ENCODE measurements at regions not wholly inside any gene's neighbourhood (a gene's known extent, or its start where the extent isn't known, plus 50 kb on each side); places are given as distances from the start of the nearest gene placed in this dataset.

DNA sequence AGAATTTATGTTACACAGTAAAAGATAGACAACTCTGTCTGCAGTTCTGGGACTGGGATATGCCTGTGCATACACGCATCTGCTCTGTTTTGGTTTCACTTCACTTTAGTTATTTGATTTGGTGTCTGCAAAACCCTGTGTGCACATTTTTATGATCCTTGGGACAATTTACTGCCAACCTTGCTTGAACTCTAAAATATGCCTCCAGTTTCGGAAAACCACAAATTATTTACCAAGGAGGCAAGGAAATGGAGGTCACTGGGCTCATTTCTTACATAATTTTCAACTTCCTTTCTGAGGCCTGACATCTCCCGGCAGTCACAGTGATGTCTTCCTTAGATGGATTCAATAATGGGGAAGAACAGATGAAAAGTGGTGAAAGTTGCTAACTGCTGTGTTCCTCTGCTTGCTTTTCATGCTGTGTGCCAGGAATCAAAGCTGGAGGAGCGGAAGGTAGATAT, 61.2 kb upstream of the TAF11L2 start:
- no peaks in the 10 kb centered on the region for H3K9me3 ChIP-seq
- in situ Hi-C loops (cut with MboI; ENCODE audit: low sequenced_read_pairs), result no loop called here
- H3K36me3 ChIP-seq (replicated peaks), result no peaks in the 10 kb centered on the region
- peaks cover 8% of the 10 kb centered on the region for H3K27me3 ChIP-seq (ENCODE audit: low read depth)
- H3K4me3 ChIP-seq, result no peak overlapping the region
- H3K4me1 ChIP-seq, result no peaks in the 10 kb centered on the region
- DNase-seq (ENCODE audit: low spot score in 2 of 2), result no peak

- no peak for DNase-seq (ENCODE audit: low spot score in 2 of 2)
These were observed 60.0 kb upstream of the TAF11L2 start for GRCh38 chr5:17438027-17438426.

DNA sequence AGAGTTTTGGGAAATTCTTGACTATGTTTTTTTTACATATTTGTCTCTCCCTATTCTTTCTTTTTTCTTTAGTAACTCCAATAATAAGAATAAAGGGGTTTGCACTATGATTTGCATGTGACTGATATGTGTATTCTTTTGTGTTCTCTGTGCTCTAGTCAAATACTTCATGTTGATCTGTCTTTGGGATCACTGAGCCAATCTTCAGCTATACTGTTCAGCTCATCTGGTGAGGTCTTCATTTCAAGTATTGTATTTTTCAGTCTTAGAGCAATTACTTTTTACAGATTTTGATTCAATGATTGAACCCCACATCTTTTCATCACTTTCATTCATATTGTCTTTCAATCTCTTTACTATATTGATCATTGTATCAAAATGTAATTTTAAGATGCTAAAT, 58.1 kb upstream of the TAF11L2 start:
- DNase-seq (ENCODE audit: low spot score in 2 of 2), result no peak
- in situ Hi-C loops (cut with MboI; ENCODE audit: low sequenced_read_pairs), result no loop called here
- H3K4me1 ChIP-seq, result no peaks in the 10 kb centered on the region
- no peaks in the 10 kb centered on the region for H3K36me3 ChIP-seq (replicated peaks)
- H3K27me3 ChIP-seq (ENCODE audit: low read depth), result peaks cover 18% of the 10 kb centered on the region
- H3K9me3 ChIP-seq, result no peaks in the 10 kb centered on the region
- no peak overlapping the region for H3K4me3 ChIP-seq

More at GRCh38 chr5:17438027-17438426, 60.0 kb upstream of the TAF11L2 start:
- Histone ChIP-seq H3K4me1 (no peaks in the 10 kb centered on the region), H3K4me3 (no peak overlapping the region), H3K27me3 (ENCODE audit: low read depth) (peaks cover 11% of the 10 kb centered on the region), H3K36me3 (replicated peaks) (no peaks in the 10 kb centered on the region), H3K9me3 (no peaks in the 10 kb centered on the region)
- in situ Hi-C loops (cut with MboI; ENCODE audit: low sequenced_read_pairs), result no loop called here

- DNase-seq (ENCODE audit: low spot score in 2 of 2), result no peak
- no peak overlapping the region for H3K4me3 ChIP-seq
- no peaks in the 10 kb centered on the region for H3K9me3 ChIP-seq
- no peaks in the 10 kb centered on the region for H3K4me1 ChIP-seq
- in situ Hi-C loops (cut with MboI; ENCODE audit: low sequenced_read_pairs), result no loop called here
- H3K27me3 ChIP-seq (ENCODE audit: low read depth), result peaks cover 18% of the 10 kb centered on the region
- no peaks in the 10 kb centered on the region for H3K36me3 ChIP-seq (replicated peaks)
These were observed 57.3 kb upstream of the TAF11L2 start for GRCh38 chr5:17440766-17441165.

GRCh38 chr5:17441351-17441750, 56.7 kb upstream of the TAF11L2 start:
- Histone ChIP-seq H3K36me3 (replicated peaks) (no peaks in the 10 kb centered on the region), H3K4me1 (no peaks in the 10 kb centered on the region), H3K27me3 (ENCODE audit: low read depth) (peaks cover 15% of the 10 kb centered on the region), H3K9me3 (no peaks in the 10 kb centered on the region), H3K4me3 (no peak overlapping the region)
- in situ Hi-C loops (cut with MboI; ENCODE audit: low sequenced_read_pairs), result no loop called here
- no peak for DNase-seq (ENCODE audit: low spot score in 2 of 2)

- Histone ChIP-seq H3K4me1 (no peaks in the 10 kb centered on the region), H3K27me3 (ENCODE audit: low read depth) (peaks cover 9% of the 10 kb centered on the region; the same call in 1 of the 2 replicates), H3K4me3 (no peak overlapping the region), H3K9me3 (no peaks in the 10 kb centered on the region), H3K36me3 (replicated peaks) (no peaks in the 10 kb centered on the region)
- in situ Hi-C loops (cut with MboI; ENCODE audit: low sequenced_read_pairs), result no loop called here
- DNase-seq (ENCODE audit: low spot score in 2 of 2), result no peak
These were observed 54.5 kb upstream of the TAF11L2 start for GRCh38 chr5:17443333-17444130.

GRCh38 chr5:17444496-17444895, 53.5 kb upstream of the TAF11L2 start:
- Histone ChIP-seq H3K9me3 (no peaks in the 10 kb centered on the region), H3K27me3 (ENCODE audit: low read depth) (peaks cover 9% of the 10 kb centered on the region; the same call in 1 of the 2 replicates), H3K36me3 (replicated peaks) (no peaks in the 10 kb centered on the region), H3K4me3 (no peak overlapping the region), H3K4me1 (no peaks in the 10 kb centered on the region)
- no peak for DNase-seq (ENCODE audit: low spot score in 2 of 2)
- in situ Hi-C loops (cut with MboI; ENCODE audit: low sequenced_read_pairs), result no loop called here

GRCh38 chr5:17445185-17445584, 52.8 kb upstream of the TAF11L2 start:
- peaks cover 9% of the 10 kb centered on the region; the same call in 1 of the 2 replicates for H3K27me3 ChIP-seq (ENCODE audit: low read depth)
- H3K4me1 ChIP-seq, result no peaks in the 10 kb centered on the region
- H3K36me3 ChIP-seq (replicated peaks), result no peaks in the 10 kb centered on the region
- no peak for DNase-seq (ENCODE audit: low spot score in 2 of 2)
- no peaks in the 10 kb centered on the region for H3K9me3 ChIP-seq
- in situ Hi-C loops (cut with MboI; ENCODE audit: low sequenced_read_pairs), result no loop called here
- H3K4me3 ChIP-seq, result no peak overlapping the region
